NB4 (cell line): ENCODE measurements at regions not wholly inside any gene's neighbourhood (a gene's known extent, or its start where the extent isn't known, plus 50 kb on each side); places are given as distances from the start of the nearest gene placed in this dataset.

Experiments
- DNase-seq: peaks from one replicate; pipeline ENCODE4 v3.0.0; 2010; ENCODE audit warnings: low read depth
- H3K4me3 ChIP-seq: one replicate; pipeline ENCODE4 v1.5.1; 2011; ENCODE audit warnings: mild to moderate bottlenecking, low read depth, low read length, moderate library complexity
- MYC ChIP-seq: IDR thresholded peaks from 2 replicates; pipeline ENCODE4 v1.6.1; 2011; ENCODE audit warnings: low read depth, low read length
- POLR2A ChIP-seq: IDR thresholded peaks from 2 replicates; pipeline ENCODE4 v1.6.1; 2011; ENCODE audit warnings: mild to moderate bottlenecking; ENCODE audit not compliant: insufficient read length; ENCODE audit errors: extremely low read depth
- TF ChIP-seq, protein P1 (sequence below): IDR thresholded peaks from one replicate; pipeline ENCODE4 v1.5.1; 2012; ENCODE audit warnings: low read depth, low read length
- TF ChIP-seq, protein P2 (sequence below): IDR thresholded peaks from 2 replicates; pipeline ENCODE4 v1.6.1; 2011; ENCODE audit warnings: low read depth, low read length

GRCh38 chr15:77544162-77544561, 88.5 kb downstream of the LINGO1 start:
- DNase-seq, result no peak
- TF ChIP-seq, protein P1, sequence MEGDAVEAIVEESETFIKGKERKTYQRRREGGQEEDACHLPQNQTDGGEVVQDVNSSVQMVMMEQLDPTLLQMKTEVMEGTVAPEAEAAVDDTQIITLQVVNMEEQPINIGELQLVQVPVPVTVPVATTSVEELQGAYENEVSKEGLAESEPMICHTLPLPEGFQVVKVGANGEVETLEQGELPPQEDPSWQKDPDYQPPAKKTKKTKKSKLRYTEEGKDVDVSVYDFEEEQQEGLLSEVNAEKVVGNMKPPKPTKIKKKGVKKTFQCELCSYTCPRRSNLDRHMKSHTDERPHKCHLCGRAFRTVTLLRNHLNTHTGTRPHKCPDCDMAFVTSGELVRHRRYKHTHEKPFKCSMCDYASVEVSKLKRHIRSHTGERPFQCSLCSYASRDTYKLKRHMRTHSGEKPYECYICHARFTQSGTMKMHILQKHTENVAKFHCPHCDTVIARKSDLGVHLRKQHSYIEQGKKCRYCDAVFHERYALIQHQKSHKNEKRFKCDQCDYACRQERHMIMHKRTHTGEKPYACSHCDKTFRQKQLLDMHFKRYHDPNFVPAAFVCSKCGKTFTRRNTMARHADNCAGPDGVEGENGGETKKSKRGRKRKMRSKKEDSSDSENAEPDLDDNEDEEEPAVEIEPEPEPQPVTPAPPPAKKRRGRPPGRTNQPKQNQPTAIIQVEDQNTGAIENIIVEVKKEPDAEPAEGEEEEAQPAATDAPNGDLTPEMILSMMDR, result no peak
- no peak overlapping the region for H3K4me3 ChIP-seq

DNA sequence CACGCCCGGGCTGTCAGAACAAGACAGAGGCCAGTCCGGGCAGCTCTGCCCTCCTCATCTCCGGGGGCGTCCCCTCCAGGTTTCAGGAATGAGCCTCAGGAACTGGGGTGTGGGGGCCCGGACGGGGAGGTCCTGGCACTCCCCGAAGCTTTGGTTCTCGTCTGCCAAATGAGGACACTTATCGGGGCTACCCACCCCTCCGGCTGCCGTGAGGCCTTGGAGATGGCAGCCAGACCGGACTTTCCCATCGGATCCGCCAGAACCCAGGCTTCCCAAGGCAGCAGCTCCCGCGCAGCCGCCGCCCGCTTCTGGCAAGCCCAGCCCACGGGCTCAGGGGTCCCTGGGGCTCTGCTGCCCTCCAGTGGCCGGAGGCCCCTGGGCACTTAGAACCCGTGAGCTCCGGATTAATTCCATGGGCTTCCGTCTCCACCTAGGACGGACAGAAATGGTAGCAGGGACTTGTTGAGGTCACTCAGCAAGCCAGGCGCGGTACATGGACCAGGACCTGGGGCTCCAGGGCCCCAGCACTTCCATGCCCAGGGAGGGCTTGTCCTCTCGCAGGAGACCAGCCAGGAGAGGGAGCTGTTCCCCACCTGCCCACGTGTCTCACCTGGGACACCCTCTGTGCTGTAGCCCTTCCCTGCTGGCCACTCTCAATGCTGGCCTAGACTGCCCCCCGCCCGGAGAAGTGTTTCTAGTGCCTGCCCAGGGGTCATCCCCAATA, 89.4 kb downstream of the LINGO1 start:
- peak; percentile 43 for TF ChIP-seq POLR2A
- peak; percentile 26; the same call in 1 of the 2 replicates for TF ChIP-seq MYC
- TF ChIP-seq, protein P1, result peak; percentile 89
- TF ChIP-seq, protein P2, sequence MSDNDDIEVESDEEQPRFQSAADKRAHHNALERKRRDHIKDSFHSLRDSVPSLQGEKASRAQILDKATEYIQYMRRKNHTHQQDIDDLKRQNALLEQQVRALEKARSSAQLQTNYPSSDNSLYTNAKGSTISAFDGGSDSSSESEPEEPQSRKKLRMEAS, result peak; percentile 52
- H3K4me3 ChIP-seq, result peak overlapping the region; percentile 42
- peak; percentile 78 for DNase-seq

- H3K4me3 ChIP-seq, result no peak overlapping the region
- DNase-seq, result no peak
- TF ChIP-seq POLR2A, result no peak
- TF ChIP-seq, protein P2, result no peak
- TF ChIP-seq, protein P1, result no peak
- no peak for TF ChIP-seq MYC
These were observed 90.2 kb downstream of the LINGO1 start for GRCh38 chr15:77542491-77543001.

- DNase-seq, result no peak
- H3K4me3 ChIP-seq, result no peak overlapping the region
- TF ChIP-seq, protein P2, result no peak
- no peak for TF ChIP-seq POLR2A
- TF ChIP-seq, protein P1, result no peak
These were observed 91.1 kb downstream of the LINGO1 start for GRCh38 chr15:77541421-77542181.

GRCh38 chr15:77540312-77541060, 92.2 kb downstream of the LINGO1 start:
- no peak for TF ChIP-seq MYC
- TF ChIP-seq, protein P1, result no peak
- TF ChIP-seq, protein P2, result no peak
- TF ChIP-seq POLR2A, result no peak
- H3K4me3 ChIP-seq, result no peak overlapping the region
- DNase-seq, result peak; percentile 39
